SK-N-SH (cell line): ENCODE measurements at regions not wholly inside any gene's neighbourhood (a gene's known extent, or its start where the extent isn't known, plus 50 kb on each side); places are given as distances from the start of the nearest gene placed in this dataset.

Experiments
- CTCF ChIA-PET: fragments of 300-600, 350-600 bp; formaldehyde crosslinking; extraction: SDS; loops from one replicate; lab custom pipeline; 2021; lab: Yijun Ruan, JAX
- POLR2A ChIA-PET: fragments of 350-600 bp; sonication (Branson Sonifier 250); formaldehyde crosslinking; extraction: SDS; loops from one replicate; lab custom pipeline; 2020; ENCODE audit warnings: antibody characterized with exemption, inconsistent platforms; lab: Yijun Ruan, JAX
- DNase-seq: peaks from one replicate; pipeline ENCODE4 v3.0.0; 2012
- H2AFZ ChIP-seq: fragments of 200-600 bp; sonication (generic); 2 replicates; pipeline ENCODE4 v1.8.1; 2016; ENCODE audit warnings: antibody characterized with exemption, mild to moderate bottlenecking, low read depth
- H3F3A ChIP-seq: fragments of 200-600 bp; sonication (generic); replicated peaks from 2 replicates; pipeline ENCODE3; 2016; ENCODE audit warnings: antibody characterized with exemption, mild to moderate bottlenecking; ENCODE audit not compliant: insufficient read depth
- H3K27ac ChIP-seq, 2 experiments: fragments of 200-500 bp in 1 of 2; fragments of 200-600 bp in 1 of 2; sonication (Bioruptor generic) in 1 of 2; sonication (generic), shearing (Covaris generic) in 1 of 2; 2 replicates each; pipeline versions ENCODE4 v1.5.1 to v1.6.1; 2014 to 2016; ENCODE audit warnings: low read depth in 2 of 2, inconsistent platforms in 1 of 2, low read length in 1 of 2, mild to moderate bottlenecking in 1 of 2, mixed read lengths in 1 of 2
- H3K27me3 ChIP-seq: fragments of 200-600 bp; sonication (generic), shearing (Covaris generic); 2 replicates; pipeline ENCODE4 v1.6.1; 2016; ENCODE audit warnings: mixed run types; ENCODE audit not compliant: insufficient read depth
- H3K36me3 ChIP-seq, 2 experiments: fragments of 200-500 bp in 1 of 2; fragments of 200-600 bp in 1 of 2; sonication (Bioruptor generic) in 1 of 2; sonication (generic) in 1 of 2; replicated peaks in 1 of 2; 2 replicates each; pipeline versions ENCODE3 to v1.5.1; 2014 to 2016; ENCODE audit warnings: low read length in 1 of 2, mild to moderate bottlenecking in 1 of 2; ENCODE audit not compliant: insufficient read depth in 2 of 2, control insufficient read depth in 1 of 2
- H3K4me1 ChIP-seq, 2 experiments: fragments of 200-500 bp in 1 of 2; fragments of 200-600 bp in 1 of 2; sonication (Bioruptor generic) in 1 of 2; sonication (generic), shearing (Covaris generic) in 1 of 2; 2 replicates each; pipeline versions ENCODE4 v1.5.1 to v1.6.1; 2014 to 2016; ENCODE audit warnings: low read depth in 1 of 2, low read length in 1 of 2, mixed run types in 1 of 2; ENCODE audit not compliant: insufficient read depth in 2 of 2, control insufficient read depth in 1 of 2
- H3K4me2 ChIP-seq: fragments of 200-600 bp; sonication (generic), shearing (Covaris generic); 2 replicates; pipeline ENCODE4 v1.6.1; 2017; ENCODE audit warnings: mixed run types
- H3K4me3 ChIP-seq, 2 experiments: fragments of 200-500 bp in 1 of 2; fragments of 200-600 bp in 1 of 2; sonication (Bioruptor generic) in 1 of 2; sonication (generic), shearing (Covaris generic) in 1 of 2; 2 replicates each; pipeline versions ENCODE4 v1.5.1 to v1.8.1; 2014 to 2016; ENCODE audit warnings: low read depth in 2 of 2, inconsistent platforms in 1 of 2, low read length in 1 of 2, mild to moderate bottlenecking in 1 of 2, mixed read lengths in 1 of 2, moderate library complexity in 1 of 2
- H3K79me2 ChIP-seq: fragments of 200-600 bp; sonication (generic); 2 replicates; pipeline ENCODE4 v1.8.1; 2017; ENCODE audit warnings: mild to moderate bottlenecking; ENCODE audit not compliant: insufficient read depth
- H3K9ac ChIP-seq: fragments of 200-600 bp; sonication (generic); 2 replicates; pipeline ENCODE4 v1.6.1; 2017; ENCODE audit warnings: mixed run types
- H3K9me2 ChIP-seq: fragments of 200-600 bp; sonication (generic); 2 replicates; pipeline ENCODE4 v1.6.1; 2017; ENCODE audit warnings: mixed run types
- H3K9me3 ChIP-seq: fragments of 200-600 bp; sonication (generic); 2 replicates; pipeline ENCODE4 v1.6.1; 2017; ENCODE audit warnings: mixed run types, mild to moderate bottlenecking, moderate library complexity
- H4K20me1 ChIP-seq: fragments of 200-600 bp; sonication (generic); 2 replicates; pipeline ENCODE4 v1.6.1; 2017; ENCODE audit warnings: mild to moderate bottlenecking, mixed run types; ENCODE audit not compliant: insufficient read depth
- ELF1 ChIP-seq: IDR thresholded peaks from 2 replicates; pipeline ENCODE4 v1.4.0; 2012
- EZH2phosphoT487 ChIP-seq: fragments of 200-600 bp; sonication (generic); IDR thresholded peaks from 2 replicates; pipeline ENCODE4 v1.6.1; 2017; ENCODE audit warnings: low read depth, mixed run types, mild to moderate bottlenecking, antibody characterized with exemption, moderate library complexity, borderline replicate concordance
- FOSL2 ChIP-seq: IDR thresholded peaks from 2 replicates; pipeline ENCODE4 v1.4.0; 2012; ENCODE audit warnings: low read depth, mild to moderate bottlenecking, moderate library complexity, borderline replicate concordance
- FOXM1 ChIP-seq: IDR thresholded peaks from 2 replicates; pipeline ENCODE4 v1.4.0; 2012; ENCODE audit warnings: low read depth, mild to moderate bottlenecking
- GABPA ChIP-seq: IDR thresholded peaks from 2 replicates; pipeline ENCODE4 v1.4.0; 2012; ENCODE audit warnings: low read depth, mild to moderate bottlenecking
- GATA2 ChIP-seq: sonication (generic); formaldehyde crosslinking; IDR thresholded peaks from 2 replicates; pipeline ENCODE4 v1.5.0; 2020; ENCODE audit warnings: mild to moderate bottlenecking, missing genetic modification reagents
- MXI1 ChIP-seq: IDR thresholded peaks from 2 replicates; pipeline ENCODE4 v1.6.1; 2012; ENCODE audit warnings: mild to moderate bottlenecking, low read depth, low read length, improper control_type of control experiment
- NFIC ChIP-seq: IDR thresholded peaks from 2 replicates; pipeline ENCODE4 v1.4.0; 2012; ENCODE audit warnings: borderline replicate concordance
- NRF1 ChIP-seq: IDR thresholded peaks from 2 replicates; pipeline ENCODE4 v1.6.1; 2012; ENCODE audit warnings: low read depth, mild to moderate bottlenecking, low read length
- POLR2AphosphoS5 ChIP-seq: IDR thresholded peaks from 2 replicates; pipeline ENCODE4 v1.6.1; 2012; ENCODE audit warnings: low read depth, low read length
- RAD21 ChIP-seq: IDR thresholded peaks from 2 replicates; pipeline ENCODE4 v1.6.1; 2012; ENCODE audit warnings: mild to moderate bottlenecking, low read length
- RCOR1 ChIP-seq: fragments of 150-350 bp; IDR thresholded peaks from 2 replicates; pipeline ENCODE4 v1.6.1; 2017; ENCODE audit warnings: antibody characterized with exemption, low read length
- RXRA ChIP-seq: IDR thresholded peaks from 2 replicates; pipeline ENCODE4 v1.4.0; 2012; ENCODE audit warnings: low read depth, mild to moderate bottlenecking, borderline replicate concordance
- TAF1 ChIP-seq: IDR thresholded peaks from 2 replicates; pipeline ENCODE4 v1.6.1; 2012; ENCODE audit warnings: low read depth, mild to moderate bottlenecking, low read length, moderate library complexity, borderline replicate concordance
- TCF12 ChIP-seq: IDR thresholded peaks from 2 replicates; pipeline ENCODE4 v1.4.0; 2012
- TEAD4 ChIP-seq: IDR thresholded peaks from 2 replicates; pipeline ENCODE4 v1.4.0; 2012; ENCODE audit warnings: mild to moderate bottlenecking, borderline replicate concordance; ENCODE audit not compliant: insufficient read depth
- WGBS: methylation state at CpG from one replicate; pipeline ENCODE4 v1.1.6; 2017; ENCODE audit warnings: low lambda C conversion rate; 5-methylcytosine and 5-hydroxymethylcytosine counted together
- TF ChIP-seq, protein P1 (sequence below): IDR thresholded peaks from 2 replicates; pipeline ENCODE4; 2012
- TF ChIP-seq, protein P2 (sequence below): IDR thresholded peaks from 2 replicates; pipeline ENCODE4 v1.4.0; 2012; ENCODE audit warnings: low read depth
- TF ChIP-seq, protein P3 (sequence below): IDR thresholded peaks from 2 replicates; pipeline ENCODE4 v1.6.1; 2012; ENCODE audit warnings: mild to moderate bottlenecking, low read depth, low read length, moderate library complexity
- TF ChIP-seq, protein P4 (sequence below): IDR thresholded peaks from 2 replicates; pipeline ENCODE4 v1.4.0; 2012; ENCODE audit warnings: low read depth, borderline replicate concordance

DNA sequence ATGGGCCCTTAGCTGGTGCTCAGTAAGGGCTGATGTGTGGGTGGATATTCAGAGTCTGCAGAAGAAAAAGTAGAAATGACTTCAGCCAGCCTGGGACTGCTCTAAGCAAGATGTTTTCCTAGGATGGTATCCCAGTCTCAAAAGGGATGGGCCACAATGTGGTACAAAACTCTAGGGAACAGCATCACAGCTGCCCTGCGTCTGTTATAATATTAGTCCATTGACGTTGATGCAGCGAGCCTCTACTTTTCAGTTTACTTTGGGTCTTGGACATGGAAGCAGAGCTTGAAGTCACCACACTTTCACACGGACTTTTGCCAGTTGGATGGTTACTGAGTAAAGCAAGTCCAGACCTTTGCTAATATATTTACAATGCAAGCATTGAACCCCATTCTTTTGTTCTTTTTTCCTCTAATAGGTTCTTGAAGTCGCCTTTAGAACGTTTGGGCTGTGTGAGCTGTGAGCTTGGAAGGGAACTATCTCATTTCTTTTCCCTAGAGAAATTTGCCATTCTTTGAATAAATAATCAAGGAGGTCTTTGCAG is 105.7 kb downstream of the RDH14 start (continued):
- TF ChIP-seq GATA2 (CRISPR knock-in tag), result no peak
- TF ChIP-seq, protein P1, sequence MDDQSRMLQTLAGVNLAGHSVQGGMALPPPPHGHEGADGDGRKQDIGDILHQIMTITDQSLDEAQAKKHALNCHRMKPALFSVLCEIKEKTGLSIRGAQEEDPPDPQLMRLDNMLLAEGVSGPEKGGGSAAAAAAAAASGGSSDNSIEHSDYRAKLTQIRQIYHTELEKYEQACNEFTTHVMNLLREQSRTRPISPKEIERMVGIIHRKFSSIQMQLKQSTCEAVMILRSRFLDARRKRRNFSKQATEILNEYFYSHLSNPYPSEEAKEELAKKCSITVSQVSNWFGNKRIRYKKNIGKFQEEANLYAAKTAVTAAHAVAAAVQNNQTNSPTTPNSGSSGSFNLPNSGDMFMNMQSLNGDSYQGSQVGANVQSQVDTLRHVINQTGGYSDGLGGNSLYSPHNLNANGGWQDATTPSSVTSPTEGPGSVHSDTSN, result no peak
- TF ChIP-seq MXI1, result no peak
- no peak for TF ChIP-seq TAF1
- no peak for TF ChIP-seq TEAD4
- TF ChIP-seq EZH2phosphoT487, result no peak
- no peak for TF ChIP-seq ELF1
- TF ChIP-seq FOXM1, result no peak
- TF ChIP-seq FOSL2, result no peak
- TF ChIP-seq, protein P2, sequence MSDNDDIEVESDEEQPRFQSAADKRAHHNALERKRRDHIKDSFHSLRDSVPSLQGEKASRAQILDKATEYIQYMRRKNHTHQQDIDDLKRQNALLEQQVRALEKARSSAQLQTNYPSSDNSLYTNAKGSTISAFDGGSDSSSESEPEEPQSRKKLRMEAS, result no peak
- no peak for TF ChIP-seq POLR2AphosphoS5

DNA sequence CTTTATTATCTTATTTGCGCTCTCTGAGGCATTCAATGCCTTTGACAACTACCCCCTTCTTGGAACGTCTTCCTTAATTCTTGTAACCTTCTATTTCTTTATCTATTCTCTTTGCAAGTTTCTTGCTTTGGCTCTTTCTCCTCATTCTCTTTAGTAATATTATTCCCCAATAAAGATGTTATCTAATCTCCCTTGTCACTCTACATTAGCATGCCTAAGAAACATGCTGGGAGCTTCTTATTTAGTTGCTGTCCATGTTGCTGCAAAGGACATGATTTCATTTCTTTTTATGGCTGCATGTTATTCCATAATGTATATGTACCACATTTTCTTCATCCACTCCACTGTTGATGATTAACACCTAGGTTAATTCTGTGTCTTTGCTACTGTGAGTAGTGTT is 113.7 kb downstream of the RDH14 start:
- TF ChIP-seq, protein P1, result peak; percentile 76
- TF ChIP-seq NRF1 (no peak), RXRA (no peak), MXI1 (no peak), RAD21 (no peak), POLR2AphosphoS5 (0 out of 2 replicates have a peak, but pooled peaks have one; percentile 24), TCF12 (no peak; the same call in 1 of the 2 replicates), ELF1 (no peak), NFIC (0 out of 2 replicates have a peak, but pooled peaks have one; percentile 19), RCOR1 (no peak), GABPA (no peak), TEAD4 (no peak)
- TF ChIP-seq, protein P3, sequence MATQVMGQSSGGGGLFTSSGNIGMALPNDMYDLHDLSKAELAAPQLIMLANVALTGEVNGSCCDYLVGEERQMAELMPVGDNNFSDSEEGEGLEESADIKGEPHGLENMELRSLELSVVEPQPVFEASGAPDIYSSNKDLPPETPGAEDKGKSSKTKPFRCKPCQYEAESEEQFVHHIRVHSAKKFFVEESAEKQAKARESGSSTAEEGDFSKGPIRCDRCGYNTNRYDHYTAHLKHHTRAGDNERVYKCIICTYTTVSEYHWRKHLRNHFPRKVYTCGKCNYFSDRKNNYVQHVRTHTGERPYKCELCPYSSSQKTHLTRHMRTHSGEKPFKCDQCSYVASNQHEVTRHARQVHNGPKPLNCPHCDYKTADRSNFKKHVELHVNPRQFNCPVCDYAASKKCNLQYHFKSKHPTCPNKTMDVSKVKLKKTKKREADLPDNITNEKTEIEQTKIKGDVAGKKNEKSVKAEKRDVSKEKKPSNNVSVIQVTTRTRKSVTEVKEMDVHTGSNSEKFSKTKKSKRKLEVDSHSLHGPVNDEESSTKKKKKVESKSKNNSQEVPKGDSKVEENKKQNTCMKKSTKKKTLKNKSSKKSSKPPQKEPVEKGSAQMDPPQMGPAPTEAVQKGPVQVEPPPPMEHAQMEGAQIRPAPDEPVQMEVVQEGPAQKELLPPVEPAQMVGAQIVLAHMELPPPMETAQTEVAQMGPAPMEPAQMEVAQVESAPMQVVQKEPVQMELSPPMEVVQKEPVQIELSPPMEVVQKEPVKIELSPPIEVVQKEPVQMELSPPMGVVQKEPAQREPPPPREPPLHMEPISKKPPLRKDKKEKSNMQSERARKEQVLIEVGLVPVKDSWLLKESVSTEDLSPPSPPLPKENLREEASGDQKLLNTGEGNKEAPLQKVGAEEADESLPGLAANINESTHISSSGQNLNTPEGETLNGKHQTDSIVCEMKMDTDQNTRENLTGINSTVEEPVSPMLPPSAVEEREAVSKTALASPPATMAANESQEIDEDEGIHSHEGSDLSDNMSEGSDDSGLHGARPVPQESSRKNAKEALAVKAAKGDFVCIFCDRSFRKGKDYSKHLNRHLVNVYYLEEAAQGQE, result no peak
- TF ChIP-seq, protein P4, sequence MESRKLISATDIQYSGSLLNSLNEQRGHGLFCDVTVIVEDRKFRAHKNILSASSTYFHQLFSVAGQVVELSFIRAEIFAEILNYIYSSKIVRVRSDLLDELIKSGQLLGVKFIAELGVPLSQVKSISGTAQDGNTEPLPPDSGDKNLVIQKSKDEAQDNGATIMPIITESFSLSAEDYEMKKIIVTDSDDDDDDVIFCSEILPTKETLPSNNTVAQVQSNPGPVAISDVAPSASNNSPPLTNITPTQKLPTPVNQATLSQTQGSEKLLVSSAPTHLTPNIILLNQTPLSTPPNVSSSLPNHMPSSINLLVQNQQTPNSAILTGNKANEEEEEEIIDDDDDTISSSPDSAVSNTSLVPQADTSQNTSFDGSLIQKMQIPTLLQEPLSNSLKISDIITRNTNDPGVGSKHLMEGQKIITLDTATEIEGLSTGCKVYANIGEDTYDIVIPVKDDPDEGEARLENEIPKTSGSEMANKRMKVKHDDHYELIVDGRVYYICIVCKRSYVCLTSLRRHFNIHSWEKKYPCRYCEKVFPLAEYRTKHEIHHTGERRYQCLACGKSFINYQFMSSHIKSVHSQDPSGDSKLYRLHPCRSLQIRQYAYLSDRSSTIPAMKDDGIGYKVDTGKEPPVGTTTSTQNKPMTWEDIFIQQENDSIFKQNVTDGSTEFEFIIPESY, result no peak
- H3K36me3 ChIP-seq, result no peaks in the 10 kb centered on the region
- H3K27ac ChIP-seq, result no peak overlapping the region
- H3K4me3 ChIP-seq, result no peak overlapping the region
- no peak for DNase-seq
- H3K9ac ChIP-seq, result no peak overlapping the region
- H3K4me1 ChIP-seq, result no peaks in the 10 kb centered on the region; a peak in 1 of 4 replicates
- H3K9me3 ChIP-seq, result no peaks in the 10 kb centered on the region
- no peaks in the 10 kb centered on the region for H4K20me1 ChIP-seq
- no peaks in the 10 kb centered on the region for H3K9me2 ChIP-seq
- CTCF ChIA-PET, result interaction anchor here (0.9 to 2.6 kb wide), 3 partner anchors 10 to 73 kb away, joined by 3 to 8 read pairs (median 7); no protein-coding TSS in a partner anchor
- no peak overlapping the region for H2AFZ ChIP-seq
- POLR2A ChIA-PET, result no interaction called here
- no peaks in the 10 kb centered on the region for H3K79me2 ChIP-seq
- 44% methylated on average over 2 of the region's 2 CpGs for WGBS
- no peaks in the 10 kb centered on the region for H3F3A ChIP-seq
- H3K4me2 ChIP-seq, result no peak overlapping the region
- no peaks in the 10 kb centered on the region for H3K27me3 ChIP-seq
